ENCODE measurements at regions not wholly inside any gene's neighbourhood (a gene's known extent, or its start where the extent isn't known, plus 50 kb on each side); places are given as distances from the start of the nearest gene placed in this dataset.

- no peaks in the 10 kb centered on the region for H3K4me1 ChIP-seq
- no peaks in the 10 kb centered on the region for H3K9me3 ChIP-seq
- DNase-seq (ENCODE audit: low spot score in 2 of 2): no peak
- no peaks in the 10 kb centered on the region for H3K36me3 ChIP-seq (replicated peaks)
- in situ Hi-C loops (cut with MboI; ENCODE audit: low sequenced_read_pairs): no loop called here
- H3K27me3 ChIP-seq (ENCODE audit: low read depth): no peaks in the 10 kb centered on the region
- no peak overlapping the region for H3K4me3 ChIP-seq
Observed at GRCh38 chr22:48315439-48316256, 1512.0 kb downstream of the BRD1 start.

DNA sequence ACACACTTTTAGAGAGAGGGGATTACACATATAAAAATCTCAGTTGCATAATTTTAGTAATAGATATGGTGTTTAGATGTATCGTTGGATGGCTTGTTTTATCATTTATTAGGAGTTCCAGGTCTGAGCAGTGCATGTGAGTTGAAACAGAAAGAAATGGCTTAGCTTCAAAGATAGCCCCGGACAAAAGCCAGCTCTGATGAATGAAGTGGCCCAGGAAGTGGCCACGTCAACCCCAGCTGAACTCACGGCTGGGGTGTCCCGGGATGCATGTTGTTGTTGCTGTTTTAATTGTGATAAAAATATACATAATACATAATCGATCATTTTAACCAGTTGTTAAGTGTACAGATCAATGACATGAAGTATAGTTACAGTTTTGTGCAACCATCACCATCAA, 1513.6 kb downstream of the BRD1 start:
- in situ Hi-C loops (cut with MboI; ENCODE audit: low sequenced_read_pairs): no loop called here
- Histone ChIP-seq H3K9me3 (no peaks in the 10 kb centered on the region), H3K27me3 (ENCODE audit: low read depth) (no peaks in the 10 kb centered on the region), H3K4me1 (no peaks in the 10 kb centered on the region), H3K4me3 (no peak overlapping the region), H3K36me3 (replicated peaks) (no peaks in the 10 kb centered on the region)
- DNase-seq (ENCODE audit: low spot score in 2 of 2): no peak

GRCh38 chr22:48313175-48313830, 1514.4 kb downstream of the BRD1 start:
- H3K9me3 ChIP-seq: no peaks in the 10 kb centered on the region
- H3K4me3 ChIP-seq: no peak overlapping the region
- no peaks in the 10 kb centered on the region for H3K27me3 ChIP-seq (ENCODE audit: low read depth)
- in situ Hi-C loops (cut with MboI; ENCODE audit: low sequenced_read_pairs): no loop called here
- H3K4me1 ChIP-seq: no peaks in the 10 kb centered on the region
- no peak for DNase-seq (ENCODE audit: low spot score in 2 of 2)
- no peaks in the 10 kb centered on the region for H3K36me3 ChIP-seq (replicated peaks)

DNA sequence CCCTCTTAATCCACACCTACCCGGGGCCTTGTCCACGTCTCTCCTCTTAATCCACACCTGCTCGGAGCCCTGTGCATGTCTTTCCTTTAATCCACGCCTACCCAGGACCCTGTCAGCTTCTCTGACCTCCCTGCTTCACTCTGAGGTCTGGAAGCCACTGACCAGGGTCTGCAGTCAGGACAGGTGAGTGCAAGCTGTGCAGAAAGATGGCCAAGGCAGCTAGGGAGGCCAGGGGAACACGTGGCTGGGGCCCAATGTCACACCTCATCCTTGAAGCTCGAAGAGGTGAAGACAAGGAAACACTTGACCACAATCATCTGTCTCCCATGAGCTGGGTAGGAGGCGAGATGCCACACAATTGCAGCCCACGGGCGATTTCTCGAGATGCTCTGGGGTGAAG, 1516.9 kb downstream of the BRD1 start:
- H3K27me3 ChIP-seq (ENCODE audit: low read depth): no peaks in the 10 kb centered on the region
- in situ Hi-C loops (cut with MboI; ENCODE audit: low sequenced_read_pairs): no loop called here
- no peak for DNase-seq (ENCODE audit: low spot score in 2 of 2)

DNA sequence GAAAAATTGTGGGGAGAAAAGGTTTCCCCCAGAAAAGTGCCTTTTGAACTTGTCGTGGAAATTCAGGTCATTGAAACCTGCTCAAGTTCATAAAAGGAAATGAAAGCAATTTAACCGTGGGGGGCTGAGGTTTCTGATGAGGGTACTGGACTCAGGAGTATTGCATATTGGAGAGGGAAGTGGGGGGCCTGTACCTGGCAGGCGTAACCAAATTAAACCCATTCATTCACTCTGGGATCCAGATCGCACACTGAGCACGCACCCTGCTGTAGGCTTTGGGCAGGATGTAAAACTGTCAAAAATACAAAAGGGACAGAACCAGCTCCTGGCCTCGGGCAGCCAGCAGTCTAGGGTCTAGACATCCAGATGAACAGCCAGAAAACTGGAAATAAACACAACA, 1517.4 kb downstream of the BRD1 start:
- no peaks in the 10 kb centered on the region for H3K9me3 ChIP-seq
- no peaks in the 10 kb centered on the region for H3K27me3 ChIP-seq (ENCODE audit: low read depth)
- H3K36me3 ChIP-seq (replicated peaks): no peaks in the 10 kb centered on the region
- no peak for DNase-seq (ENCODE audit: low spot score in 2 of 2)
- no peak overlapping the region for H3K4me3 ChIP-seq
- no peaks in the 10 kb centered on the region for H3K4me1 ChIP-seq
- in situ Hi-C loops (cut with MboI; ENCODE audit: low sequenced_read_pairs): no loop called here

More for the DNA sequence above, 1516.9 kb downstream of the BRD1 start:
- H3K36me3 ChIP-seq (replicated peaks): no peaks in the 10 kb centered on the region
- no peaks in the 10 kb centered on the region for H3K4me1 ChIP-seq
- H3K9me3 ChIP-seq: no peaks in the 10 kb centered on the region
- no peak overlapping the region for H3K4me3 ChIP-seq

DNA sequence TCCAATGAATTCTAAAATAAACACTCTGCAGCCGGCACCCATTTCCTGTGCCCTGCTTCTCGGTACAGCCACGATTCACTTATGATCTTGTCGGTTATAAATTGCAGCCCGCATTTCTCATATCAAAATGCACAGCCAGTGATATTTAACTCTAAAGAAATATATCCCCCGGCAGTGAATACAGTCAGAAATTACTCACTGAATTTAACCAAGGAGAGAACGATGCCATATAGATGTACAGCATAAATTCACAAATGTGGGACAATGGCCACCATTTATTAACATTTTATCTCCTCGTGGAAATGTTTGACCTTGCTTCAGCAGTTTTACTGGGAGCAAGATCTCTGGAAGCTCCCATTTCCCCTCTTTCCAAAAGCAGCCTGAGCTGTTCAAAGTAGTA, 1517.8 kb downstream of the BRD1 start:
- Histone ChIP-seq H3K9me3 (no peaks in the 10 kb centered on the region), H3K4me3 (no peak overlapping the region), H3K27me3 (ENCODE audit: low read depth) (no peaks in the 10 kb centered on the region), H3K4me1 (no peaks in the 10 kb centered on the region), H3K36me3 (replicated peaks) (no peaks in the 10 kb centered on the region)
- no peak for DNase-seq (ENCODE audit: low spot score in 2 of 2)
- in situ Hi-C loops (cut with MboI; ENCODE audit: low sequenced_read_pairs): no loop called here

DNA sequence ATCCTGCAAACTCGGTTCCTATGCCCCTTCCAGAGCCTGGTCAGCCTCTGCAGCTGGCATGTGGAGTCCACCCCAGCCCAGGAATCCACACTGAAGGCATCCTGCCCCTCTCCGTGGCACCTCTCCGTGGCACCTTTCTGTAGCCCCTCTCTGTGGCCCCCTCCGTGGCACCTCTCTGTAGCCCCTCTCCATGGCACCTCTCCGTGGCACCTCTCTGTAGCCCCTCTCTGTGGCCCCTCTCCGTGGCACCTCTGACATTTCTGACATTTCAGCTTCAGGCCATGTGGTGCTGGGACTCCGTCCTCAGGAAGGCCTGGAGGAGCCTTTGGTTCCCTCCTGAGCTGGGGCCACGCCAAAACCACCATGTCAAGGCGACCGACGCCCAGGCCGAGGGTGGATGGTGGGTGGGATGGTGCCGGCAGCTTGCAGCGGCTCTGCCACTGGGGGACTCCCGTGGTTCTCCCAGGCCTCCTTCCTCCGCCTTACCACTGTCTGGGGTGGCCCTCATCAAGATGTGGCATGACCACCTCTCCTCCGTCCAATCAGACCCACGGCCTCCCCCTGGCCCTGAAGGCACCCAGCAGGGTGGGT, 1518.5 kb downstream of the BRD1 start:
- no peaks in the 10 kb centered on the region for H3K9me3 ChIP-seq
- in situ Hi-C loops (cut with MboI; ENCODE audit: low sequenced_read_pairs): no loop called here
- DNase-seq (ENCODE audit: low spot score in 2 of 2): no peak

GRCh38 chr22:48307931-48308330, 1519.7 kb downstream of the BRD1 start:
- Histone ChIP-seq H3K9me3 (no peaks in the 10 kb centered on the region), H3K27me3 (ENCODE audit: low read depth) (no peaks in the 10 kb centered on the region), H3K4me3 (no peak overlapping the region), H3K4me1 (no peaks in the 10 kb centered on the region), H3K36me3 (replicated peaks) (no peaks in the 10 kb centered on the region)
- in situ Hi-C loops (cut with MboI; ENCODE audit: low sequenced_read_pairs): no loop called here
- no peak for DNase-seq (ENCODE audit: low spot score in 2 of 2)

More for the DNA sequence above, 1518.5 kb downstream of the BRD1 start:
- Histone ChIP-seq H3K4me1 (no peaks in the 10 kb centered on the region), H3K36me3 (replicated peaks) (no peaks in the 10 kb centered on the region), H3K4me3 (no peak overlapping the region), H3K27me3 (ENCODE audit: low read depth) (no peaks in the 10 kb centered on the region)

DNA sequence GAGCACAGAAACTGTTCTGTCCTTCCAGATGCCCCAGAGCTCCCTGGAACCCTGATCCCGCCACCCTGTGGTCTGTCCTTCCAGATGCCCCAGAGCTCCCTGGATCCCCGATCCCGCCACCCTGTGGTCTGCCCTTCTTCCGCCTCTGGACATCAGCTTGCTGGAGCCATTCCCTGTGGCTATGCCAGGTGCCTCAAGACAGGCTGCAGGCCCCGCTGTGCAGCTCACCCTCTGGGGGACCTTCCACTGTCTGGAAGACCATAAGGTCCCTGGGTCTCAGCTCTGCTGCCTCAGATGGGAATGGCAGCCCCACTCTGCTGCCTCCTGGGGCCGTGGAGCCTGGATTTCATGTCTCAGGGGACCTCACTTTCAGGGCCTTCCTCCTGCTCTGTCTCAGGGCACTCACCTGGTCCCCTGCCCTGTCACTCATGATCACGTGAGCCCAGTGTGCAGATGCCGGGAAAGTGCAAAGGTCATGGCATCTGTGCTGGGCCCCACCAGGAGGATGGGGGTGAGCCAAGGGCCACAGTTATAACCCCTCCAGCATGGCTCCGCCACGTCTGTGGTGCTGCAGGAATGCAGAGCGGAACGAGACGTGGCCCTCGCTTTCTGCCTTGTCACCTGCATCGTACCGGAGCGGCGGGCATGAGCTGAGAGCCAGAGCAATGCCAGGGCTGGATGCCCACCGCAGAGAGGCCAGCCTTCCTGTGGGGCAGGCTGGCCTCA, 1520.7 kb downstream of the BRD1 start:
- H3K4me1 ChIP-seq: no peaks in the 10 kb centered on the region

GRCh38 chr22:48306284-48306683, 1521.4 kb downstream of the BRD1 start:
- in situ Hi-C loops (cut with MboI; ENCODE audit: low sequenced_read_pairs): no loop called here
- H3K4me3 ChIP-seq: no peak overlapping the region
- no peaks in the 10 kb centered on the region for H3K4me1 ChIP-seq
- no peaks in the 10 kb centered on the region for H3K9me3 ChIP-seq
- H3K27me3 ChIP-seq (ENCODE audit: low read depth): no peaks in the 10 kb centered on the region
- H3K36me3 ChIP-seq (replicated peaks): no peaks in the 10 kb centered on the region
- no peak for DNase-seq (ENCODE audit: low spot score in 2 of 2)

More for the DNA sequence above, 1520.7 kb downstream of the BRD1 start:
- Histone ChIP-seq H3K27me3 (ENCODE audit: low read depth) (no peaks in the 10 kb centered on the region), H3K9me3 (no peaks in the 10 kb centered on the region), H3K4me3 (no peak overlapping the region), H3K36me3 (replicated peaks) (no peaks in the 10 kb centered on the region)
- in situ Hi-C loops (cut with MboI; ENCODE audit: low sequenced_read_pairs): no loop called here
- DNase-seq (ENCODE audit: low spot score in 2 of 2): no peak

GRCh38 chr22:48305726-48306235, 1521.9 kb downstream of the BRD1 start:
- DNase-seq (ENCODE audit: low spot score in 2 of 2): no peak
- in situ Hi-C loops (cut with MboI; ENCODE audit: low sequenced_read_pairs): no loop called here
- H3K27me3 ChIP-seq (ENCODE audit: low read depth): no peaks in the 10 kb centered on the region

GRCh38 chr22:48303369-48303725, 1524.3 kb downstream of the BRD1 start:
- DNase-seq (ENCODE audit: low spot score in 2 of 2): no peak
- in situ Hi-C loops (cut with MboI; ENCODE audit: low sequenced_read_pairs): no loop called here
- Histone ChIP-seq H3K4me1 (no peaks in the 10 kb centered on the region), H3K27me3 (ENCODE audit: low read depth) (no peaks in the 10 kb centered on the region), H3K4me3 (no peak overlapping the region), H3K36me3 (replicated peaks) (no peaks in the 10 kb centered on the region), H3K9me3 (no peaks in the 10 kb centered on the region)

More at GRCh38 chr22:48305726-48306235, 1521.9 kb downstream of the BRD1 start:
- no peak overlapping the region for H3K4me3 ChIP-seq
- no peaks in the 10 kb centered on the region for H3K36me3 ChIP-seq (replicated peaks)
- H3K4me1 ChIP-seq: no peaks in the 10 kb centered on the region
- H3K9me3 ChIP-seq: no peaks in the 10 kb centered on the region

DNA sequence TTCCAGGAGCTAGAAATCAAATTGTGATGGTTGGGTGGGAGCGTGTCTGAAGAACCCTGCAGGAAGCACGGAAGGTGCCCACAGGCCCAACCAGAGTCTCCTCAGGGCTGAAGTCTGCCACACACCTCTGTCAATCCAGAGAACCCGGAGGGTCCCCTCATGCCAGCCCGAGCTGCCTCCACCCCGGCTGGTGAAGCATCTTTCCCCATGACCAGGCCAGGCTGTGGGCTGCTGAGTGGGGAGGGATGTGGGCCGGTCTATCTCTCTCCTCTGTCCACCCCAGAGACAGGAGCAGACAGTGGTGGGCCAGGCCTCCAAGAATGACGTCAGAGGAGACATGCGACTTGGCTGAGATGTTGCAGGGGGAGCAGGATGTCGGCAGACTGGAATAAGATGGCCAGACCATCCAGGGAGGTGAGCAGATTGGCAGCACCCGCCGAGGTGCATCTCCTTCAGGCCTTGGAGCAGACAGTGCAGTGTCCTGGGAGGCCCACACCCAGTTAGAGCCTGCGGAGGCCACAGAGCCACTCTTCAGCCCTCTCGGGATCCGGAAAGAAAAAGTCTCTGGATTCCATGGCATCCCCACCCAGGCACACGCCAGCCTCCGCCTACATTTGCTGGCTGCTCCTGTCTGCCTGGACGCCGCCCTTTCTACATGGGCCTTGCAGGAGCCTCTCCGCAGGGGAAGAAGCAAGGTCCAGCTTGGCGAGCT, 1524.9 kb downstream of the BRD1 start:
- DNase-seq (ENCODE audit: low spot score in 2 of 2): no peak
- no peaks in the 10 kb centered on the region for H3K27me3 ChIP-seq (ENCODE audit: low read depth)
- in situ Hi-C loops (cut with MboI; ENCODE audit: low sequenced_read_pairs): no loop called here
- H3K4me1 ChIP-seq: no peaks in the 10 kb centered on the region
- H3K9me3 ChIP-seq: no peaks in the 10 kb centered on the region
- no peaks in the 10 kb centered on the region for H3K36me3 ChIP-seq (replicated peaks)
- H3K4me3 ChIP-seq: no peak overlapping the region
